K562 (cell line): ENCODE measurements at regions not wholly inside any gene's neighbourhood (a gene's known extent, or its start where the extent isn't known, plus 50 kb on each side); places are given as distances from the start of the nearest gene placed in this dataset.

Source experiments
- ATAC-seq: fragments of 200-7000 bp; cut with Tn5 transposase; 3 replicates; pipeline ENCODE4 v1.9.1; 2020; ENCODE audit warnings: moderate library complexity
- BruUV-seq: library from RNA; stranded (reverse); fragments of 400-500 nt; replicated peaks from 2 replicates; lab custom pipeline; 2021; lab: Mats Ljungman, UMichigan
- CTCF ChIA-PET: fragments of 300-600 bp; formaldehyde crosslinking; extraction: SDS; loops from one replicate; lab custom pipeline; 2021; ENCODE audit warnings: low intra/inter-chr PET ratio; lab: Yijun Ruan, JAX
- POLR2A ChIA-PET: fragments of 300-600, 350-650 bp; sonication (Branson Sonifier 250); formaldehyde crosslinking; extraction: SDS; loops from one replicate; lab custom pipeline; 2021; ENCODE audit warnings: antibody characterized with exemption, inconsistent platforms; lab: Yijun Ruan, JAX
- DNase-seq, 4 experiments: peaks; one replicate each; pipeline versions ENCODE4 v3.0.0 to v3.0.0-alpha.2; 2011 to 2018; ENCODE audit warnings: low spot score in 3 of 4, mixed read lengths in 3 of 4; ENCODE audit errors: extremely low read depth in 1 of 4
- FAIRE-seq: peaks from 2 replicates; lab custom pipeline; 2011; peaks lifted over from hg19 to GRCh38; lab: Jason Lieb, UNC
- H2AFZ ChIP-seq: 2 replicates; pipeline ENCODE4 v1.6.0; 2011; ENCODE audit warnings: low read depth, low read length, control low read depth, inconsistent platforms
- H3K27ac ChIP-seq: fragments of 200-600 bp; 3 replicates; pipeline ENCODE4 v1.8.0; 2011; ENCODE audit warnings: low read depth, mild to moderate bottlenecking, control low read depth, inconsistent platforms, low read length, moderate library complexity, mixed read lengths; ENCODE audit errors: extremely low read depth
- H3K27me3 ChIP-seq, 2 experiments: fragments of 300-600 bp in 1 of 2; 2 replicates in 1 of 2; 3 replicates in 1 of 2; pipeline versions ENCODE4 v1.6.0 to v1.8.0; 2011; ENCODE audit warnings: inconsistent platforms in 2 of 2, low read length in 2 of 2, mild to moderate bottlenecking in 1 of 2, mixed read lengths in 1 of 2, moderate library complexity in 1 of 2; ENCODE audit not compliant: control insufficient read depth in 2 of 2, insufficient read depth in 2 of 2
- H3K36me3 ChIP-seq: fragments of 300-600 bp; 3 replicates; pipeline ENCODE4 v1.8.0; 2011; ENCODE audit warnings: mild to moderate bottlenecking, low read length, inconsistent platforms; ENCODE audit not compliant: control insufficient read depth, insufficient read depth
- H3K4me1 ChIP-seq, 2 experiments: fragments of 200-600 bp in 1 of 2; replicated peaks in 1 of 2; 2 replicates in 1 of 2; 3 replicates in 1 of 2; pipeline versions ENCODE4 v1.5.1 to v1.8.0; 2011; ENCODE audit warnings: inconsistent platforms in 2 of 2, low read length in 2 of 2, mild to moderate bottlenecking in 1 of 2, mixed read lengths in 1 of 2, moderate library complexity in 1 of 2; ENCODE audit not compliant: control insufficient read depth in 2 of 2, insufficient read depth in 2 of 2
- H3K4me2 ChIP-seq: 2 replicates; pipeline ENCODE4 v1.6.1; 2011; ENCODE audit warnings: low read length, control low read depth, inconsistent platforms, mixed read lengths; ENCODE audit not compliant: insufficient read depth
- H3K4me3 ChIP-seq: fragments of 200-600 bp; sonication (generic), shearing (Covaris generic); 2 replicates; pipeline ENCODE4 v1.5.1; 2016; ENCODE audit warnings: control low read depth, inconsistent platforms
- H3K79me2 ChIP-seq: fragments of 200-600 bp; 3 replicates; pipeline ENCODE4 v1.8.0; 2011; ENCODE audit warnings: low read length, inconsistent platforms; ENCODE audit not compliant: control insufficient read depth, insufficient read depth
- H3K9ac ChIP-seq, 2 experiments: 2 replicates each; pipeline versions ENCODE4 v1.6.0 to v1.6.1; 2011; ENCODE audit warnings: low read depth in 2 of 2, low read length in 2 of 2, control low read depth in 1 of 2, inconsistent platforms in 1 of 2, mild to moderate bottlenecking in 1 of 2, mixed read lengths in 1 of 2; ENCODE audit not compliant: insufficient read depth in 1 of 2
- H3K9me1 ChIP-seq: one replicate; pipeline ENCODE4 v1.6.0; 2011; ENCODE audit warnings: inconsistent platforms, mild to moderate bottlenecking, low read length, moderate library complexity; ENCODE audit not compliant: control insufficient read depth, insufficient read depth
- H3K9me3 ChIP-seq: replicated peaks from 2 replicates; pipeline ENCODE4 v1.5.1; 2011; ENCODE audit warnings: low read depth, low read length, inconsistent platforms; ENCODE audit not compliant: control insufficient read depth, insufficient read depth
- H4K20me1 ChIP-seq: replicated peaks from 2 replicates; pipeline ENCODE4 v1.6.1; 2011; ENCODE audit warnings: low read length, inconsistent platforms, mixed read lengths; ENCODE audit not compliant: control insufficient read depth, insufficient read depth
- CEBPG ChIP-seq, 3 experiments: fragments of 200-800 bp in 1 of 3; sonication (Bioruptor generic) in 1 of 3; sonication (generic) in 1 of 3; formaldehyde crosslinking in 1 of 3; IDR thresholded peaks in 2 of 3; conservative IDR thresholded peaks in 1 of 3; 2 replicates each; pipeline versions ENCODE4 v1.6.1 to v1.8.0; 2016 to 2022; ENCODE audit warnings: missing compliant biosample characterization in 2 of 3, missing genetic modification characterization in 2 of 3, mild to moderate bottlenecking in 1 of 3, missing genetic modification reagents in 1 of 3
- CREM ChIP-seq: IDR thresholded peaks from 2 replicates; pipeline ENCODE4 v1.6.1; 2014; ENCODE audit warnings: antibody characterized with exemption, low read depth
- FOXJ2 ChIP-seq: fragments of 200-800 bp; sonication (Bioruptor generic); IDR thresholded peaks from 2 replicates; pipeline ENCODE4 v1.6.1; 2016; ENCODE audit warnings: missing genetic modification characterization, missing compliant biosample characterization
- GATA2 ChIP-seq: sonication (generic); formaldehyde crosslinking; IDR thresholded peaks from 2 replicates; pipeline ENCODE4 v1.4.0; 2020; ENCODE audit warnings: mild to moderate bottlenecking, missing genetic modification reagents
- GATAD2B ChIP-seq: fragments of 450-650 bp; IDR thresholded peaks from 2 replicates; pipeline ENCODE4 v1.6.1; 2017; ENCODE audit warnings: mild to moderate bottlenecking, borderline replicate concordance
- GTF2A2 ChIP-seq: IDR thresholded peaks from 2 replicates; pipeline ENCODE4 v1.6.1; 2016; ENCODE audit warnings: mild to moderate bottlenecking, missing genetic modification characterization, missing compliant biosample characterization
- HLTF ChIP-seq: fragments of 450-650 bp; IDR thresholded peaks from 2 replicates; pipeline ENCODE4 v1.6.1; 2016
- IRF2 ChIP-seq: sonication (generic); formaldehyde crosslinking; IDR thresholded peaks from 2 replicates; pipeline ENCODE4 v1.8.1; 2022; ENCODE audit warnings: mild to moderate bottlenecking, missing genetic modification reagents
- KAT8 ChIP-seq: fragments of 450-650 bp; IDR thresholded peaks from 2 replicates; pipeline ENCODE4 v1.6.1; 2016; ENCODE audit warnings: low read depth, mild to moderate bottlenecking
- NFATC3 ChIP-seq: fragments of 450-650 bp; IDR thresholded peaks from 2 replicates; pipeline ENCODE4 v1.6.1; 2017; ENCODE audit warnings: mild to moderate bottlenecking
- NFIX ChIP-seq: fragments of 250-450 bp; sonication (Bioruptor Pico); IDR thresholded peaks from 2 replicates; pipeline ENCODE4 v1.4.0; 2020; ENCODE audit warnings: low read depth, mild to moderate bottlenecking, moderate library complexity
- SMARCA5 ChIP-seq: fragments of 450-650 bp; IDR thresholded peaks from 2 replicates; pipeline ENCODE4 v1.6.1; 2016
- SMARCE1 ChIP-seq: fragments of 450-650 bp; IDR thresholded peaks from 2 replicates; pipeline ENCODE4 v1.7.1; 2016; ENCODE audit warnings: mild to moderate bottlenecking
- TCF7L2 ChIP-seq: fragments of 150-350 bp; IDR thresholded peaks from 2 replicates; pipeline ENCODE4 v1.6.1; 2016; ENCODE audit warnings: low read depth, mild to moderate bottlenecking, low read length, moderate library complexity
- ZBTB17 ChIP-seq: fragments of 450-650 bp; formaldehyde crosslinking; IDR thresholded peaks from 2 replicates; pipeline ENCODE4 v1.4.0; 2020; ENCODE audit warnings: mild to moderate bottlenecking
- ZNF133 ChIP-seq: fragments of 250-450 bp; sonication (Bioruptor Pico); IDR thresholded peaks from 2 replicates; pipeline ENCODE4 v1.4.0; 2020; ENCODE audit warnings: mild to moderate bottlenecking
- ZNF24 ChIP-seq: fragments of 450-650 bp; IDR thresholded peaks from 2 replicates; pipeline ENCODE4 v1.6.1; 2016
- ZNF347 ChIP-seq: fragments of 450-650 bp; formaldehyde crosslinking; IDR thresholded peaks from 2 replicates; pipeline ENCODE4 v1.4.0; 2020; ENCODE audit warnings: low read depth, mild to moderate bottlenecking, moderate library complexity
- ZNF583 ChIP-seq: fragments of 250-450 bp; sonication (Bioruptor Pico); IDR thresholded peaks from 2 replicates; pipeline ENCODE4 v1.4.0; 2020
- WGBS: fragments of 100-300 bp; shearing (Covaris generic); methylation state at CpG from one replicate; pipeline ENCODE4 v1.1.6; 2016; ENCODE audit warnings: low coverage, mixed read lengths; ENCODE audit not compliant: insufficient coverage; ENCODE audit errors: missing lambda C conversion rate; 5-methylcytosine and 5-hydroxymethylcytosine counted together
- in situ Hi-C: fragments of 300-500 bp; cut with MboI; formaldehyde crosslinking; loops from 4 replicates; pipeline ENCODE4 v1.15.0; 2018; ENCODE audit warnings: inconsistent platforms, mixed read lengths
- intact Hi-C: fragments of 100-400 bp; cut with micrococcal nuclease; formaldehyde crosslinking; loops from 2 replicates; pipeline ENCODE4 v1.14.2; 2022

- TF ChIP-seq IRF2, result no peak
Measured at GRCh38 chr9:78775696-78776295, 478.9 kb downstream of the PSAT1 start (continued).

GRCh38 chr9:78777747-78778146 is 480.8 kb downstream of the PSAT1 start:
- no peak for ATAC-seq
- no peaks in the 10 kb centered on the region for H3K9me3 ChIP-seq
- no peaks in the 10 kb centered on the region for H3K36me3 ChIP-seq
- in situ Hi-C loops, result no loop called here
- H3K4me2 ChIP-seq, result no peak overlapping the region
- no peaks in the 10 kb centered on the region for H3K27me3 ChIP-seq
- BruUV-seq, result no TSS peak
- TF ChIP-seq HLTF (no peak), SMARCA5 (no peak), FOXJ2 (no peak), CEBPG (CRISPR knock-in tag; IDR thresholded peaks at IDR 0.05) (no peak), CEBPG (tag; conservative IDR thresholded peaks at IDR 0.05 in 1 of 2, IDR thresholded peaks at IDR 0.05 in 1 of 2) (no peak), TCF7L2 (no peak), ZNF347 (CRISPR knock-in tag) (no peak), KAT8 (no peak), ZNF133 (no peak), CREM (no peak), GTF2A2 (tag) (no peak), SMARCE1 (no peak), ZNF24 (no peak), NFIX (CRISPR knock-in tag) (no peak), ZNF583 (CRISPR knock-in tag) (no peak), NFATC3 (no peak), GATAD2B (no peak), ZBTB17 (CRISPR knock-in tag) (no peak), GATA2 (CRISPR knock-in tag) (no peak)
- no peak overlapping the region for H2AFZ ChIP-seq
- no peaks in the 10 kb centered on the region for H3K79me2 ChIP-seq
- DNase-seq, result no peak
- H3K9ac ChIP-seq, result no peak overlapping the region
- no peaks in the 10 kb centered on the region for H3K4me1 ChIP-seq
- H4K20me1 ChIP-seq, result no peaks in the 10 kb centered on the region
- POLR2A ChIA-PET, result no interaction called here
- no peak overlapping the region for H3K27ac ChIP-seq
- FAIRE-seq, result no peak
- 0% methylated on average over 1 of the region's 4 CpGs for WGBS
- H3K4me3 ChIP-seq, result no peak overlapping the region
- no peaks in the 10 kb centered on the region for H3K9me1 ChIP-seq
- CTCF ChIA-PET, result no interaction called here
- intact Hi-C loops, result no loop called here
